ENCODE measurements at regions not wholly inside any gene's neighbourhood (a gene's known extent, or its start where the extent isn't known, plus 50 kb on each side); places are given as distances from the start of the nearest gene placed in this dataset.
"Not testable (repeated sequence)": the region's sequence is repeated elsewhere in the genome, so short reads cannot be mapped to it uniquely, and the experiment has no call there.

DNA sequence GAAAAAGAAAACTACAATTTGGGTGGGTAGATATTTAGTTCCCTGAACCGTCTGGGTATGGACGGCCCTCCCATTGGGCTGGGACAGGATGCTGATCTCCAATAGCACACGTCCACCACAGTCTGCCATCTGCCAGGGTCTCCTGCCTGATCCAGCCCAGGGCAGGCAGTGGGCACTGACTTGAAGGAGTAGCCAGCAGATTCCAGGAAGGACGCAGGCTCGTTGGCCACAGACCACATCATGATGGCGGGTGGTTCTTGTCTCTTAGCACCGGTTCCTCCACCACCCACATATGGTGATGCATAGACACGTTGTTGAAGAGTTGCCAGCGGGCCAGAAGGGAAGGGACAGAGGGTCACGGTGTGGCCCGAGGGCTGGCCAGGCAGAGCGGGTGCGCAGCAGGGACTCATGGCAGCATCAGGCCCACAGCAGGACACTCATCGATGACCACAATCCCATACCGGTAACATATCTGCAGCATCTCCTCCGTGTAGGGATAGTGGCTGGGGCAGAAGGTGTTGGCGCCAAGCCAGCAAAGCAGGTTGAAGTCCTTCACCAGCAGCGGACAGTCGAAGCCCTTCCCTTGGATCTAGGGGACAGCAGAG lies 155.8 kb upstream of the FAM174A start:
- H3K36me3 ChIP-seq (replicated peaks in 1 of 2; ENCODE audit: control extremely low read depth in 1 of 2, control insufficient read depth in 1 of 2, extremely low read depth in 1 of 2, insufficient read depth in 2 of 2, low read length in 1 of 2); H3K27ac Mint-ChIP-seq; H4K20me1 ChIP-seq (ENCODE audit: control insufficient read depth, insufficient read depth, low read length, poor library complexity, severe bottlenecking); H3K9me3 Mint-ChIP-seq (ENCODE audit: insufficient read depth); H3K79me2 ChIP-seq (ENCODE audit: control insufficient read depth, insufficient read depth, low read length); H3K9me3 ChIP-seq (ENCODE audit: control extremely low read depth in 1 of 3, control insufficient read depth in 2 of 3, insufficient read depth in 1 of 3, low read length in 2 of 3); H3K27ac ChIP-seq (ENCODE audit: low read length in 2 of 2); intact Hi-C loops (cut with micrococcal nuclease); H2AFZ ChIP-seq (ENCODE audit: insufficient read depth, low read depth, low read length, poor library complexity, severe bottlenecking); POLR2A ChIA-PET; ATAC-seq (ENCODE audit: low read depth); H3K9ac ChIP-seq (ENCODE audit: low read length); CTCF ChIA-PET; H3K27me3 Mint-ChIP-seq; H3K4me3 ChIP-seq (ENCODE audit: control extremely low read depth in 1 of 5, extremely low read depth in 1 of 5, insufficient read depth in 1 of 5, low read depth in 2 of 5, low read length in 4 of 5); H3K4me2 ChIP-seq (replicated peaks; ENCODE audit: low read depth, low read length, poor library complexity, severe bottlenecking); H3K4me1 ChIP-seq (ENCODE audit: control insufficient read depth in 2 of 2, insufficient read depth in 2 of 2, low read length in 2 of 2); DNase-seq; H3K27me3 ChIP-seq (replicated peaks in 1 of 4; ENCODE audit: control extremely low read depth in 1 of 4, control insufficient read depth in 3 of 4, insufficient read depth in 4 of 4, low read length in 3 of 4); H3K4me3 Mint-ChIP-seq; H3K4me1 Mint-ChIP-seq: not testable (repeated sequence)
- WGBS (ENCODE audit: insufficient coverage) = 85% methylated on average over 3 of the region's 19 CpGs

- H3K4me3 Mint-ChIP-seq; H3K4me1 ChIP-seq (ENCODE audit: control insufficient read depth in 2 of 2, insufficient read depth in 2 of 2, low read length in 2 of 2); H3K4me2 ChIP-seq (replicated peaks; ENCODE audit: low read depth, low read length, poor library complexity, severe bottlenecking); H3K79me2 ChIP-seq (ENCODE audit: control insufficient read depth, insufficient read depth, low read length); H3K4me3 ChIP-seq (ENCODE audit: control extremely low read depth in 1 of 5, extremely low read depth in 1 of 5, insufficient read depth in 1 of 5, low read depth in 2 of 5, low read length in 4 of 5); H3K9ac ChIP-seq (ENCODE audit: low read length); H3K27ac ChIP-seq (ENCODE audit: low read length in 2 of 2); H3K9me3 Mint-ChIP-seq (ENCODE audit: insufficient read depth); H3K36me3 ChIP-seq (replicated peaks in 1 of 2; ENCODE audit: control extremely low read depth in 1 of 2, control insufficient read depth in 1 of 2, extremely low read depth in 1 of 2, insufficient read depth in 2 of 2, low read length in 1 of 2); H2AFZ ChIP-seq (ENCODE audit: insufficient read depth, low read depth, low read length, poor library complexity, severe bottlenecking); DNase-seq; H4K20me1 ChIP-seq (ENCODE audit: control insufficient read depth, insufficient read depth, low read length, poor library complexity, severe bottlenecking); ATAC-seq (ENCODE audit: low read depth); H3K4me1 Mint-ChIP-seq; intact Hi-C loops (cut with micrococcal nuclease); H3K27me3 Mint-ChIP-seq; H3K27me3 ChIP-seq (replicated peaks in 1 of 4; ENCODE audit: control extremely low read depth in 1 of 4, control insufficient read depth in 3 of 4, insufficient read depth in 4 of 4, low read length in 3 of 4); CTCF ChIA-PET; H3K9me3 ChIP-seq (ENCODE audit: control extremely low read depth in 1 of 3, control insufficient read depth in 2 of 3, insufficient read depth in 1 of 3, low read length in 2 of 3); POLR2A ChIA-PET; H3K27ac Mint-ChIP-seq: not testable (repeated sequence)
- WGBS (ENCODE audit: insufficient coverage) = no CpG with 5 or more reads among the region's 5 CpGs
Observed at GRCh38 chr5:100364757-100365478, 170.3 kb upstream of the FAM174A start.

DNA sequence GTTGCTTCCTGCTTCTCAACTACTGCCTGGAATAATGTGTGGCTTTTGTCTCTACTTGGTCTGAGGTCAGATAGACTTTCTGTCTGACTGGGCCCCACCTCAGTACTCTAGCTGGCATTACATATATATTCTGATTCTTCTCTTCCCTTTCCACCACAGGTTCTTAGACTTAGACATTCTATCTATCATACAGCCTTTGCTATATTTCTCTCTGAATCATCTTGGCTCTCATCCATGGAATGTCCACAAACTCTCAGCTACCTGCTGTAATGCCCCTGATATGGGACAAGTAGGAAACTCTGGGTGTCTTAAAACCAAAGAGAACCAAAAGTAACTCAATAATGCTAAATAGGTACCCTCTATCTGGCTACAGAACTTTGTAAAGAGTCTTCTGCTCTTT lies 170.8 kb upstream of the FAM174A start:
- CTCF ChIA-PET, H3K27ac Mint-ChIP-seq: not testable (repeated sequence)

DNA sequence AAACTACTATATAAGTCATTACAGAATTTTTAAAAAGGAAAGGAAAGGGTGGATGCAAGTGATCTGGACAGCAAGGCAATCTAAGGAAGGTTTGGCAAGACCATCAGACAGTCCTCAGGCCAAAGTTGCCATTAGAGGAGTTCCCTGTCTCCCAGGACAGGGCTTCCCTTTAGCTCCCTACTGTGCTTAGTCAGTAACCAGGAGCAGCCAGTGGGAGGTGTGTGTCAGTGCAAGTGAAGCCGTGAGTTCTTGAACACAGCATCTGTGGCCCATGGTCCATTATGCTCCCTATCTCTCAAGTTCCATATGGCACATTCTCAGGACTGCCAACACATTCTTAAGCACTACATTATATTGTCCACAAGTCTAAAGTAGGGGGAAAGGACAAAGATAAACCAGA lies 175.2 kb upstream of the FAM174A start:
- WGBS (ENCODE audit: insufficient coverage) = no CpG with 5 or more reads among the region's 1 CpG
- ATAC-seq (ENCODE audit: low read depth); H4K20me1 ChIP-seq (ENCODE audit: control insufficient read depth, insufficient read depth, low read length, poor library complexity, severe bottlenecking); H3K4me1 ChIP-seq (ENCODE audit: control insufficient read depth in 2 of 2, insufficient read depth in 2 of 2, low read length in 2 of 2); CTCF ChIA-PET; H3K9ac ChIP-seq (ENCODE audit: low read length); H3K4me1 Mint-ChIP-seq; DNase-seq; POLR2A ChIA-PET; H3K4me2 ChIP-seq (replicated peaks; ENCODE audit: low read depth, low read length, poor library complexity, severe bottlenecking); H3K9me3 Mint-ChIP-seq (ENCODE audit: insufficient read depth); H3K27me3 ChIP-seq (replicated peaks in 1 of 4; ENCODE audit: control extremely low read depth in 1 of 4, control insufficient read depth in 3 of 4, insufficient read depth in 4 of 4, low read length in 3 of 4); H3K9me3 ChIP-seq (ENCODE audit: control extremely low read depth in 1 of 3, control insufficient read depth in 2 of 3, insufficient read depth in 1 of 3, low read length in 2 of 3); H3K36me3 ChIP-seq (replicated peaks in 1 of 2; ENCODE audit: control extremely low read depth in 1 of 2, control insufficient read depth in 1 of 2, extremely low read depth in 1 of 2, insufficient read depth in 2 of 2, low read length in 1 of 2); H2AFZ ChIP-seq (ENCODE audit: insufficient read depth, low read depth, low read length, poor library complexity, severe bottlenecking); H3K27ac ChIP-seq (ENCODE audit: low read length in 2 of 2); H3K4me3 ChIP-seq (ENCODE audit: control extremely low read depth in 1 of 5, extremely low read depth in 1 of 5, insufficient read depth in 1 of 5, low read depth in 2 of 5, low read length in 4 of 5); H3K27me3 Mint-ChIP-seq; intact Hi-C loops (cut with micrococcal nuclease); H3K4me3 Mint-ChIP-seq; H3K27ac Mint-ChIP-seq; H3K79me2 ChIP-seq (ENCODE audit: control insufficient read depth, insufficient read depth, low read length): not testable (repeated sequence)

More for the DNA sequence above, 170.8 kb upstream of the FAM174A start:
- H4K20me1 ChIP-seq (ENCODE audit: control insufficient read depth, insufficient read depth, low read length, poor library complexity, severe bottlenecking); H3K27ac ChIP-seq (ENCODE audit: low read length in 2 of 2); ATAC-seq (ENCODE audit: low read depth); H3K4me1 ChIP-seq (ENCODE audit: control insufficient read depth in 2 of 2, insufficient read depth in 2 of 2, low read length in 2 of 2); H3K9me3 ChIP-seq (ENCODE audit: control extremely low read depth in 1 of 3, control insufficient read depth in 2 of 3, insufficient read depth in 1 of 3, low read length in 2 of 3); H3K36me3 ChIP-seq (replicated peaks in 1 of 2; ENCODE audit: control extremely low read depth in 1 of 2, control insufficient read depth in 1 of 2, extremely low read depth in 1 of 2, insufficient read depth in 2 of 2, low read length in 1 of 2); H3K27me3 ChIP-seq (replicated peaks in 1 of 4; ENCODE audit: control extremely low read depth in 1 of 4, control insufficient read depth in 3 of 4, insufficient read depth in 4 of 4, low read length in 3 of 4); H3K4me2 ChIP-seq (replicated peaks; ENCODE audit: low read depth, low read length, poor library complexity, severe bottlenecking); H3K9me3 Mint-ChIP-seq (ENCODE audit: insufficient read depth); H3K4me3 Mint-ChIP-seq; H2AFZ ChIP-seq (ENCODE audit: insufficient read depth, low read depth, low read length, poor library complexity, severe bottlenecking); POLR2A ChIA-PET; H3K4me3 ChIP-seq (ENCODE audit: control extremely low read depth in 1 of 5, extremely low read depth in 1 of 5, insufficient read depth in 1 of 5, low read depth in 2 of 5, low read length in 4 of 5); H3K79me2 ChIP-seq (ENCODE audit: control insufficient read depth, insufficient read depth, low read length); H3K27me3 Mint-ChIP-seq; intact Hi-C loops (cut with micrococcal nuclease); H3K4me1 Mint-ChIP-seq; H3K9ac ChIP-seq (ENCODE audit: low read length); DNase-seq: not testable (repeated sequence)

Data from B cell (primary cell).